HepG2 (cell line): ENCODE measurements at regions not wholly inside any gene's neighbourhood (a gene's known extent, or its start where the extent isn't known, plus 50 kb on each side); places are given as distances from the start of the nearest gene placed in this dataset.

Experiments
- ATAC-seq: fragments of 200-7000 bp; cut with Tn5 transposase; 3 replicates; pipeline ENCODE4 v1.9.1; 2020; ENCODE audit warnings: mild to moderate bottlenecking, moderate library complexity
- BruUV-seq: library from RNA; stranded (reverse); fragments of 400-500 nt; replicated peaks from 2 replicates; lab custom pipeline; 2021; lab: Mats Ljungman, UMichigan
- CTCF ChIA-PET: fragments of 300-600 bp; formaldehyde crosslinking; extraction: SDS; loops from one replicate; lab custom pipeline; 2021; ENCODE audit warnings: low total read pairs, inconsistent platforms, low intra/inter-chr PET ratio; lab: Yijun Ruan, JAX
- POLR2A ChIA-PET: fragments of 350-600 bp; sonication (Branson Sonifier 250); formaldehyde crosslinking; loops from one replicate; lab custom pipeline; 2020; ENCODE audit warnings: antibody characterized with exemption, inconsistent platforms; lab: Yijun Ruan, JAX
- DNase-seq: peaks from one replicate; pipeline ENCODE4 v3.0.0-alpha.2; 2015; ENCODE audit warnings: low spot score
- FAIRE-seq: peaks from 3 replicates; lab custom pipeline; 2011; peaks lifted over from hg19 to GRCh38; lab: Jason Lieb, UNC
- H2AFZ ChIP-seq: one replicate; pipeline ENCODE4 v1.6.1; 2011; ENCODE audit warnings: low read length, inconsistent platforms
- H3K27ac ChIP-seq: fragments of 300-600 bp; 3 replicates; pipeline ENCODE4 v1.8.0; 2011; ENCODE audit warnings: mixed run types, mild to moderate bottlenecking, mixed read lengths, low read length, inconsistent platforms; ENCODE audit not compliant: insufficient read depth; ENCODE audit errors: extremely low read length
- H3K27me3 ChIP-seq, 2 experiments: fragments of 200-600 bp in 1 of 2; 2 replicates in 1 of 2; 3 replicates in 1 of 2; pipeline versions ENCODE4 v1.6.0 to v1.8.0; 2011; ENCODE audit warnings: low read length in 2 of 2, mild to moderate bottlenecking in 2 of 2, moderate library complexity in 2 of 2, inconsistent platforms in 1 of 2; ENCODE audit not compliant: insufficient read depth in 2 of 2, control insufficient read depth in 1 of 2
- H3K36me3 ChIP-seq, 2 experiments: fragments of 200-600 bp in 1 of 2; replicated peaks in 1 of 2; 2 replicates in 1 of 2; 3 replicates in 1 of 2; pipeline versions ENCODE4 v1.5.1 to v1.8.0; 2011; ENCODE audit warnings: low read length in 2 of 2, inconsistent platforms in 1 of 2; ENCODE audit not compliant: insufficient read depth in 2 of 2, control insufficient read depth in 1 of 2
- H3K4me1 ChIP-seq: 2 replicates; pipeline ENCODE4 v1.5.1; 2012; ENCODE audit warnings: low read length, inconsistent platforms; ENCODE audit not compliant: insufficient read depth
- H3K4me2 ChIP-seq: 2 replicates; pipeline ENCODE4 v1.6.0; 2011; ENCODE audit warnings: low read depth, low read length, inconsistent platforms
- H3K4me3 ChIP-seq, 3 experiments: fragments of 200-600 bp in 1 of 3; sonication (generic), shearing (Covaris generic) in 1 of 3; replicated peaks in 1 of 3; 2 replicates each; pipeline ENCODE4 v1.5.1; 2011 to 2016; ENCODE audit warnings: low read length in 3 of 3, inconsistent platforms in 2 of 3, low read depth in 2 of 3, mild to moderate bottlenecking in 2 of 3, control low read depth in 1 of 3, mixed read lengths in 1 of 3; ENCODE audit not compliant: insufficient read depth in 1 of 3
- H3K79me2 ChIP-seq: one replicate; pipeline ENCODE4 v1.6.1; 2011; ENCODE audit warnings: low read length, inconsistent platforms; ENCODE audit not compliant: insufficient read depth
- H3K9ac ChIP-seq: 2 replicates; pipeline ENCODE4 v1.6.0; 2011; ENCODE audit warnings: mild to moderate bottlenecking, low read depth, low read length, inconsistent platforms; ENCODE audit not compliant: insufficient read depth
- H3K9me3 ChIP-seq: 2 replicates; pipeline ENCODE4 v1.5.1; 2012; ENCODE audit warnings: mild to moderate bottlenecking, low read length
- H4K20me1 ChIP-seq: 2 replicates; pipeline ENCODE4 v1.6.0; 2011; ENCODE audit warnings: inconsistent platforms, mild to moderate bottlenecking, low read length, moderate library complexity; ENCODE audit not compliant: insufficient read depth
- ARNT2 ChIP-seq: sonication (generic); formaldehyde crosslinking; IDR thresholded peaks from 2 replicates; pipeline ENCODE4 v1.8.0; 2022; ENCODE audit warnings: mild to moderate bottlenecking, low read depth, missing genetic modification reagents, moderate library complexity
- DNMT1 ChIP-seq: sonication (generic); formaldehyde crosslinking; IDR thresholded peaks from 2 replicates; pipeline ENCODE4 v1.5.1; 2020; ENCODE audit warnings: mild to moderate bottlenecking, missing genetic modification reagents
- FOXA3 ChIP-seq: IDR thresholded peaks from 2 replicates; pipeline ENCODE4 v1.6.1; 2016; ENCODE audit warnings: missing genetic modification reagents, missing compliant biosample characterization
- FOXJ3 ChIP-seq: sonication (generic); formaldehyde crosslinking; IDR thresholded peaks from 2 replicates; pipeline ENCODE4 v1.4.0; 2020; ENCODE audit warnings: missing genetic modification reagents, mild to moderate bottlenecking, borderline replicate concordance
- HES4 ChIP-seq: sonication (generic); formaldehyde crosslinking; IDR thresholded peaks from 2 replicates; pipeline ENCODE4 v1.9.0; 2021; ENCODE audit warnings: mild to moderate bottlenecking, missing genetic modification reagents, borderline replicate concordance
- HOXA3 ChIP-seq: sonication (generic); formaldehyde crosslinking; IDR thresholded peaks from 2 replicates; pipeline ENCODE4 v1.5.0; 2020; ENCODE audit warnings: missing genetic modification reagents
- HOXA7 ChIP-seq: sonication (generic); formaldehyde crosslinking; IDR thresholded peaks from 2 replicates; pipeline ENCODE4 v1.8.1; 2022; ENCODE audit warnings: mild to moderate bottlenecking, missing genetic modification reagents, moderate library complexity
- ISX ChIP-seq: sonication (generic); formaldehyde crosslinking; conservative IDR thresholded peaks from 2 replicates; pipeline ENCODE4 v1.5.0; 2020; ENCODE audit warnings: missing genetic modification reagents
- LCORL ChIP-seq, 2 experiments: fragments of 450-650 bp in 1 of 2; sonication (generic) in 1 of 2; formaldehyde crosslinking in 1 of 2; IDR thresholded peaks; 2 replicates each; pipeline versions ENCODE4 v1.5.0 to v1.6.1; 2017 to 2020; ENCODE audit warnings: antibody characterized with exemption in 1 of 2, missing genetic modification reagents in 1 of 2
- SMAD3 ChIP-seq: sonication (generic); formaldehyde crosslinking; IDR thresholded peaks from 2 replicates; pipeline ENCODE4 v1.4.0; 2020; ENCODE audit warnings: missing genetic modification reagents
- TFDP1 ChIP-seq: IDR thresholded peaks from 2 replicates; pipeline ENCODE4 v1.6.1; 2016; ENCODE audit warnings: missing compliant biosample characterization, missing genetic modification reagents, borderline replicate concordance
- ZBTB46 ChIP-seq: sonication (generic); formaldehyde crosslinking; IDR thresholded peaks from 2 replicates; pipeline ENCODE4 v1.4.0; 2020; ENCODE audit warnings: mild to moderate bottlenecking, missing genetic modification reagents, borderline replicate concordance
- ZNF34 ChIP-seq: sonication (generic); formaldehyde crosslinking; IDR thresholded peaks from 2 replicates; pipeline ENCODE4 v1.4.0; 2020; ENCODE audit warnings: mild to moderate bottlenecking, missing genetic modification reagents, borderline replicate concordance
- ZNF678 ChIP-seq: sonication (generic); formaldehyde crosslinking; IDR thresholded peaks from 2 replicates; pipeline ENCODE4 v1.4.0; 2020; ENCODE audit warnings: mild to moderate bottlenecking, missing genetic modification reagents
- ZNF749 ChIP-seq: sonication (generic); formaldehyde crosslinking; IDR thresholded peaks from 2 replicates; pipeline ENCODE4 v1.8.0; 2022; ENCODE audit warnings: mild to moderate bottlenecking, missing genetic modification reagents, moderate library complexity, borderline replicate concordance
- WGBS: methylation state at CpG from one replicate; pipeline ENCODE4 v1.1.6; 2017; ENCODE audit warnings: low lambda C conversion rate; 5-methylcytosine and 5-hydroxymethylcytosine counted together
- in situ Hi-C: cut with HindIII; loops from 2 replicates; pipeline ENCODE4 v1.10.0; 2017; ENCODE audit warnings: low pct_unique_long_range_greater_than_20kb; ENCODE audit not compliant: extremely low pct_ligation_motif_present
- intact Hi-C: fragments of 100-400 bp; cut with micrococcal nuclease; formaldehyde crosslinking; loops from one replicate; pipeline ENCODE4 v1.10.0; 2022; ENCODE audit not compliant: unreplicated experiment

DNA sequence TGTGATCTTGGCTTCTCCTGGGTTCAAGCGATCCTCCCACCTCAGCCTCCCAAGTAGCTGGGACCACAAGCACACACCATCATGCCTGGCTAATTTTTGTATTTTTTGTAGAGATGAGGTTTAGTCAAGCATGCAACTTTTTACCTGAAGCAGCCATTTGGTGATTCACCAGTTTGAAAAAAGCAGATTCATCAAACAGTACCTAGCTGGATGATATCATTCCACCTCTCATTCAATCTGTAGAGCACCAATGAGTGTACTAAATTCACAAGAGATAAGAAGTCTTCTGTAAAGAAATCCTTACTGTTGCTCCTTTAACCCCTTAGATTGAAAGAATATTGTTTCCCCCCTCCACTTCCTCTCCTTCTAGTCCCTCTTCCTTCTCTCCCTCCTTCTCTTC is 261.1 kb upstream of the RFC3 start:
- 93% methylated on average over 1 of the region's 1 CpG for WGBS
- POLR2A ChIA-PET = no interaction called here
- no peaks in the 10 kb centered on the region for H4K20me1 ChIP-seq
- DNase-seq (no peak), ATAC-seq (no peak), FAIRE-seq (no peak)
- no peak overlapping the region for H3K9ac ChIP-seq
- CTCF ChIA-PET = no interaction called here
- no peaks in the 10 kb centered on the region; a peak in 1 of 5 replicates for H3K36me3 ChIP-seq
- H3K27me3 ChIP-seq = no peaks in the 10 kb centered on the region
- BruUV-seq = no TSS peak
- peaks cover 12% of the 10 kb centered on the region for H3K4me1 ChIP-seq
- no peak overlapping the region for H3K4me2 ChIP-seq
- H3K79me2 ChIP-seq = no peaks in the 10 kb centered on the region
- H3K9me3 ChIP-seq = no peaks in the 10 kb centered on the region
- no peak overlapping the region for H3K4me3 ChIP-seq
- in situ Hi-C loops (no loop called here), intact Hi-C loops (no loop called here)
- H2AFZ ChIP-seq = no peak overlapping the region
- H3K27ac ChIP-seq = no peak overlapping the region
- TF ChIP-seq ARNT2 = no peak

DNA sequence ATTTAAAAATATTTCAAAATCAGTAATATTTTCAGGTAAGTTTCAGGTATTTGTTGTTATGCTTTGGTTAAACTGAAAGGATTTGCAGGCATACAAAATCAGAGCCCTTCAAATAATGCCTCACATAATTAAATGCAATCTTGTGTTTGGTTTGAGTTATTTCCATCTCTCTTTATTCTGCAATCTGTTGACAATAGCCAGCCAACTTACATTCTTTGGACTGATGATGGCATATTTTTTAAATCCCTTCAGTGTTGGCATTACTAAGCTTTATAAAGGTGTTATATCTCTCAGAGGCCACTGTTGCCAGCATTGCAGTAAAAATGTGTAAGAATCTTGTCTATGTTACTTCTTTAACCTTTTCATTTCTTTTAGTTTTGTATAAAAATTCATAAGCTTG is 257.2 kb upstream of the RFC3 start:
- no peak for TF ChIP-seq HOXA3 (CRISPR knock-in tag)
- TF ChIP-seq DNMT1 (CRISPR knock-in tag) = no peak
- TF ChIP-seq FOXJ3 (CRISPR knock-in tag) = no peak
- TF ChIP-seq ZNF34 (CRISPR knock-in tag) = no peak
- TF ChIP-seq ZBTB46 (CRISPR knock-in tag) = no peak
- no peak for TF ChIP-seq HES4 (CRISPR knock-in tag)
- TF ChIP-seq ZNF749 = no peak
- no peak for TF ChIP-seq ZNF678 (CRISPR knock-in tag)
- TF ChIP-seq SMAD3 (CRISPR knock-in tag) = no peak
- no peak for TF ChIP-seq ISX (CRISPR knock-in tag)
- TF ChIP-seq FOXA3 (CRISPR knock-in tag) = no peak
- no peak for TF ChIP-seq HOXA7
- TF ChIP-seq TFDP1 (CRISPR knock-in tag) = no peak
- no peak for TF ChIP-seq LCORL (IDR thresholded peaks at IDR 0.05)
- TF ChIP-seq LCORL (CRISPR knock-in tag; IDR thresholded peaks at IDR 0.05) = no peak
- Histone ChIP-seq H3K27ac (no peak overlapping the region), H3K27me3 (no peaks in the 10 kb centered on the region; a peak in 1 of 5 replicates), H3K79me2 (no peaks in the 10 kb centered on the region), H3K36me3 (no peaks in the 10 kb centered on the region), H2AFZ (no peak overlapping the region), H3K9me3 (no peaks in the 10 kb centered on the region), H3K4me2 (no peak overlapping the region), H4K20me1 (no peaks in the 10 kb centered on the region), H3K4me1 (peaks cover 3% of the 10 kb centered on the region), H3K4me3 (no peak overlapping the region), H3K9ac (no peak overlapping the region)
- no peak for ATAC-seq
- no TSS peak for BruUV-seq
- FAIRE-seq = no peak
- CTCF ChIA-PET = no interaction called here
- in situ Hi-C loops = no loop called here
- DNase-seq = no peak
- intact Hi-C loops = no loop called here
- POLR2A ChIA-PET = no interaction called here
